ENCODE measurements at regions not wholly inside any gene's neighbourhood (a gene's known extent, or its start where the extent isn't known, plus 50 kb on each side); places are given as distances from the start of the nearest gene placed in this dataset.

DNA sequence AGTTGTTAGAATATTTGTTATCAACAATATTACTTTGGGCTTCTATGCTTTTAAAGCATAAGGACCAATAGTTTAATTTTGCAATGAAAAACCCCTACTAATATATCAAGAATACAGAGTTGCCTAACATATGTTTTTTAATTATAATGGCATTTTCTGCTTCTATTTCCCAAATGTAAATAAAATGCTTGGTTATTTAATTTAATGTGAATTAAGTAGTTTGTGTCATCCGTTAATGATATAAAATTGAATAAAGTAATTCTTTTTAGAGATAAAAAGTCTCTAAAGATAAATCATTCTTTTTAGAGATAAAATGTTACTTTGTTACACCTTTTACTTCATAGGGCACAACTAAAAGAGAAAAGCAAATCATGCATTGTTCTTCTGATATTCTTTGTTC, 583.7 kb upstream of the ADGRL2 start:
- TF ChIP-seq, protein P1, sequence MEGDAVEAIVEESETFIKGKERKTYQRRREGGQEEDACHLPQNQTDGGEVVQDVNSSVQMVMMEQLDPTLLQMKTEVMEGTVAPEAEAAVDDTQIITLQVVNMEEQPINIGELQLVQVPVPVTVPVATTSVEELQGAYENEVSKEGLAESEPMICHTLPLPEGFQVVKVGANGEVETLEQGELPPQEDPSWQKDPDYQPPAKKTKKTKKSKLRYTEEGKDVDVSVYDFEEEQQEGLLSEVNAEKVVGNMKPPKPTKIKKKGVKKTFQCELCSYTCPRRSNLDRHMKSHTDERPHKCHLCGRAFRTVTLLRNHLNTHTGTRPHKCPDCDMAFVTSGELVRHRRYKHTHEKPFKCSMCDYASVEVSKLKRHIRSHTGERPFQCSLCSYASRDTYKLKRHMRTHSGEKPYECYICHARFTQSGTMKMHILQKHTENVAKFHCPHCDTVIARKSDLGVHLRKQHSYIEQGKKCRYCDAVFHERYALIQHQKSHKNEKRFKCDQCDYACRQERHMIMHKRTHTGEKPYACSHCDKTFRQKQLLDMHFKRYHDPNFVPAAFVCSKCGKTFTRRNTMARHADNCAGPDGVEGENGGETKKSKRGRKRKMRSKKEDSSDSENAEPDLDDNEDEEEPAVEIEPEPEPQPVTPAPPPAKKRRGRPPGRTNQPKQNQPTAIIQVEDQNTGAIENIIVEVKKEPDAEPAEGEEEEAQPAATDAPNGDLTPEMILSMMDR (IDR thresholded peaks at IDR 0.05), result no peak
- no peak for TF ChIP-seq POLR2A (IDR thresholded peaks at IDR 0.05)
- TF ChIP-seq POLR2AphosphoS5 (IDR thresholded peaks at IDR 0.05), result no peak

Data from sigmoid colon (tissue), 4 donors.